A673 (cell line): ENCODE measurements at regions not wholly inside any gene's neighbourhood (a gene's known extent, or its start where the extent isn't known, plus 50 kb on each side); places are given as distances from the start of the nearest gene placed in this dataset.

Experiments
- BruUV-seq: library from RNA; stranded (reverse); fragments of 400-500 nt; replicated peaks from 2 replicates; lab custom pipeline; 2021; lab: Mats Ljungman, UMichigan
- CTCF ChIA-PET: fragments of 300-600 bp; sonication (Branson Sonifier 250); formaldehyde crosslinking; loops from one replicate; lab custom pipeline; 2022; ENCODE audit warnings: antibody characterized with exemption; lab: Charles Lee
- POLR2A ChIA-PET: fragments of 300-600 bp; sonication (Branson Sonifier 250); formaldehyde crosslinking; loops from one replicate; lab custom pipeline; 2022; ENCODE audit warnings: antibody characterized with exemption; ENCODE audit not compliant: low non-redundant PET; lab: Charles Lee
- DNase-seq: peaks from one replicate; pipeline ENCODE4 v3.0.0-alpha.2; 2015; ENCODE audit warnings: low spot score
- H3K27ac ChIP-seq: fragments of 200-600 bp; sonication (generic); 2 replicates; pipeline ENCODE4 v1.5.1; 2016; ENCODE audit warnings: mixed run types, low read depth, mild to moderate bottlenecking, mixed read lengths, antibody characterized with exemption, low read length; ENCODE audit not compliant: poor library complexity, severe bottlenecking
- H3K27me3 ChIP-seq: fragments of 200-600 bp; sonication (generic); replicated peaks from 2 replicates; pipeline ENCODE4 v1.6.1; 2017; ENCODE audit warnings: mixed run types, low read depth, mild to moderate bottlenecking, mixed read lengths, antibody characterized with exemption, low read length; ENCODE audit not compliant: insufficient read depth, poor library complexity
- H3K36me3 ChIP-seq: fragments of 200-600 bp; sonication (generic); 2 replicates; pipeline ENCODE4 v1.6.1; 2016; ENCODE audit warnings: mixed run types, mild to moderate bottlenecking, mixed read lengths, antibody characterized with exemption, low read length; ENCODE audit not compliant: insufficient read depth, poor library complexity, severe bottlenecking
- H3K4me1 ChIP-seq: fragments of 200-600 bp; sonication (generic); 2 replicates; pipeline ENCODE4 v1.6.1; 2017; ENCODE audit warnings: mixed run types, mild to moderate bottlenecking, mixed read lengths, antibody characterized with exemption, low read length; ENCODE audit not compliant: insufficient read depth, poor library complexity, severe bottlenecking
- H3K4me3 ChIP-seq: fragments of 200-600 bp; sonication (generic); 2 replicates; pipeline ENCODE4 v1.5.1; 2016; ENCODE audit warnings: low read depth, mixed run types, mild to moderate bottlenecking, mixed read lengths, low read length; ENCODE audit not compliant: poor library complexity, severe bottlenecking
- H3K9me3 ChIP-seq: fragments of 200-600 bp; sonication (generic); 2 replicates; pipeline ENCODE4 v1.6.1; 2016; ENCODE audit warnings: mixed run types, low read depth, mild to moderate bottlenecking, mixed read lengths, antibody characterized with exemption, low read length; ENCODE audit not compliant: poor library complexity, severe bottlenecking
- EZH2 ChIP-seq: fragments of 200-600 bp; sonication (generic); IDR thresholded peaks from 2 replicates; pipeline ENCODE4 v1.6.1; 2017; ENCODE audit warnings: borderline replicate concordance, low read depth, mild to moderate bottlenecking, mixed read lengths, antibody characterized with exemption, low read length; ENCODE audit not compliant: poor library complexity, severe bottlenecking
- intact Hi-C: fragments of 100-400 bp; cut with micrococcal nuclease; formaldehyde crosslinking; loops from one replicate; pipeline ENCODE4 v1.10.0; 2022; ENCODE audit not compliant: unreplicated experiment
- TF ChIP-seq, protein P1 (sequence below): fragments of 300-800, 200-600 bp; sonication (generic); conservative IDR thresholded peaks from 2 replicates; pipeline ENCODE4 v1.5.1; 2017; ENCODE audit warnings: low read depth, mild to moderate bottlenecking, antibody characterized with exemption, low read length, moderate library complexity, mixed read lengths

DNA sequence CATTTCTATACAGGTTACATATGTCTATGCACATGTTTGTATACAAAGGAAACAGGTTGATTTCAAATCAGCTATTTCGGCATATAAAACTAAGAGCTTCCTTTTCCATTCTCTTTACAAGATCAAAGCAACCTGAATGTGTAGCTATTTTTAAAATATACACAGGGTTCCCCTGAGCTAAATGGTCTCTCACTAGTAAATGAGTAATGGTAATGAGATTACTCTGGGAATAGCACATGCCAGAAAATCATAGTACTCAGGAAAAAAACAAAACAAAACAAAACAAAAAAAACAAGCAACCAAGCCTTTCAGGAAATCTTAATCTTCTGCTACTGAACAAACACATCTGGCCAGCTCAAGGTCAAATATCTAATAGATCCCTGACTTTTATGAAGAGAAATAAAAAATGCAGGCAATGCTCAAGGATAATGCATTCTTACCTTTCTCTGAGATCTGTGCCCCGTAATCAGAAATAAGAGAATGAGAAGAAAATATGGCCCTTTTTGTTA is 156.6 kb upstream of the POU2AF2 start:
- no peaks in the 10 kb centered on the region for H3K36me3 ChIP-seq
- H3K27ac ChIP-seq: no peak overlapping the region
- H3K4me3 ChIP-seq: no peak overlapping the region
- no TSS peak for BruUV-seq
- ChIA-PET POLR2A (no interaction called here), CTCF (no interaction called here)
- no peaks in the 10 kb centered on the region for H3K27me3 ChIP-seq
- DNase-seq: no peak
- no peaks in the 10 kb centered on the region for H3K4me1 ChIP-seq
- no peaks in the 10 kb centered on the region for H3K9me3 ChIP-seq
- no peak for TF ChIP-seq EZH2
- TF ChIP-seq, protein P1, sequence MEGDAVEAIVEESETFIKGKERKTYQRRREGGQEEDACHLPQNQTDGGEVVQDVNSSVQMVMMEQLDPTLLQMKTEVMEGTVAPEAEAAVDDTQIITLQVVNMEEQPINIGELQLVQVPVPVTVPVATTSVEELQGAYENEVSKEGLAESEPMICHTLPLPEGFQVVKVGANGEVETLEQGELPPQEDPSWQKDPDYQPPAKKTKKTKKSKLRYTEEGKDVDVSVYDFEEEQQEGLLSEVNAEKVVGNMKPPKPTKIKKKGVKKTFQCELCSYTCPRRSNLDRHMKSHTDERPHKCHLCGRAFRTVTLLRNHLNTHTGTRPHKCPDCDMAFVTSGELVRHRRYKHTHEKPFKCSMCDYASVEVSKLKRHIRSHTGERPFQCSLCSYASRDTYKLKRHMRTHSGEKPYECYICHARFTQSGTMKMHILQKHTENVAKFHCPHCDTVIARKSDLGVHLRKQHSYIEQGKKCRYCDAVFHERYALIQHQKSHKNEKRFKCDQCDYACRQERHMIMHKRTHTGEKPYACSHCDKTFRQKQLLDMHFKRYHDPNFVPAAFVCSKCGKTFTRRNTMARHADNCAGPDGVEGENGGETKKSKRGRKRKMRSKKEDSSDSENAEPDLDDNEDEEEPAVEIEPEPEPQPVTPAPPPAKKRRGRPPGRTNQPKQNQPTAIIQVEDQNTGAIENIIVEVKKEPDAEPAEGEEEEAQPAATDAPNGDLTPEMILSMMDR: no peak
- intact Hi-C loops: no loop called here

DNA sequence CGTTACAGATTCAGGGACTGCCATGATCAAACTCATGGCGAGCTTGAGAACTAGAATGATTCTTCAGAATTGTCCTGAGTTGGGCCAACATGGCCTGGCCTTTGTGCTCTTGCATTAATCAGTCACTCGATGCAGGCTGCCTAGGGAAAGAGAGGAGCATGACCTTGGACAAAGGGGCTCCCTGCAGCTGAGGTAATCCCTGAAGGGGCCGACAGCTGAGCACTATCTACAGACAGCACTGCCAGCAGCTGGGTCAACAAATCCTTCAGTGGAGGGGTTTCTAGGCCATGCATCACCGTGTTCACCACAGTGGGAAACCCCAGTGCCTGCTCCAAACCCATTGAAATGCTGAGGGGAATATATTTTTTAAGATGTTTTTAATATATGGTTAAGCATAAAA is 159.5 kb upstream of the POU2AF2 start:
- no peak overlapping the region for H3K27ac ChIP-seq
- no peaks in the 10 kb centered on the region for H3K4me1 ChIP-seq
- H3K4me3 ChIP-seq: no peak overlapping the region
- H3K9me3 ChIP-seq: no peaks in the 10 kb centered on the region
- no peak for DNase-seq
- TF ChIP-seq, protein P1: no peak
- no peak for TF ChIP-seq EZH2
- BruUV-seq: no TSS peak
- ChIA-PET POLR2A (no interaction called here), CTCF (no interaction called here)
- intact Hi-C loops: no loop called here
- no peaks in the 10 kb centered on the region for H3K27me3 ChIP-seq
- H3K36me3 ChIP-seq: no peaks in the 10 kb centered on the region

DNA sequence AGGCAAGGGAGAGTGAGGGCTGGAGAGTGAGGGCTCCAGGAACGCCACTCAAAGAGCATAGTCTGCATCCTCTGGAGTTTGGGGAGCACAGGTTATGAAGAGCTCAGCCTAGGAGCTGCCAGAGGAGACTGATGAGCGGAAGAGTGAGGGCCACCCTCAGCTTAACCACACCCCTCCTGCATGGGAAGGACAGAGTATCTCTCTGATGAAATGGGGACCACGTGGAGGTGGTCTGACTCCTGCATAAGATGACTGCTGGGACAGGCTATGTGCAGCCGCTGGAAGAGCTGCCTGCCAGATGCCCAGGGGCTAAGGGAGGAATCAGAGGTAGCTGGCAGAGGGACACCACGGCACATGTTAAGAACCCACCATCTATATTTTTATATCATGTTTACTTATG is 162.9 kb upstream of the POU2AF2 start:
- no peak overlapping the region for H3K27ac ChIP-seq
- no peak for DNase-seq
- no peaks in the 10 kb centered on the region for H3K9me3 ChIP-seq
- ChIA-PET CTCF (no interaction called here), POLR2A (no interaction called here)
- H3K27me3 ChIP-seq: no peaks in the 10 kb centered on the region
- no peaks in the 10 kb centered on the region for H3K36me3 ChIP-seq
- TF ChIP-seq, protein P1: no peak
- no peak for TF ChIP-seq EZH2
- H3K4me3 ChIP-seq: no peak overlapping the region
- intact Hi-C loops: no loop called here
- H3K4me1 ChIP-seq: no peaks in the 10 kb centered on the region
- BruUV-seq: no TSS peak
